RKO (cell line): ENCODE measurements at regions not wholly inside any gene's neighbourhood (a gene's known extent, or its start where the extent isn't known, plus 50 kb on each side); places are given as distances from the start of the nearest gene placed in this dataset.
"Not testable (repeated sequence)": the region's sequence is repeated elsewhere in the genome, so short reads cannot be mapped to it uniquely, and the experiment has no call there.

Experiments
- DNase-seq: peaks from one replicate; pipeline ENCODE4 v3.0.0-alpha.2; 2016; ENCODE audit warnings: low spot score

- no peak for DNase-seq
Observed at GRCh38 chr18:71238974-71239624, 950.3 kb downstream of the SOCS6 start.

GRCh38 chr18:71237641-71238040 lies 948.8 kb downstream of the SOCS6 start:
- DNase-seq = no peak

GRCh38 chr18:71233177-71233576 lies 944.3 kb downstream of the SOCS6 start:
- no peak for DNase-seq

- no peak for DNase-seq
Observed at GRCh38 chr18:71223486-71223885, 934.6 kb downstream of the SOCS6 start.

- DNase-seq = no peak
Observed at GRCh38 chr18:71221405-71221804, 932.6 kb downstream of the SOCS6 start.

GRCh38 chr18:71212739-71213138 lies 923.9 kb downstream of the SOCS6 start:
- not testable (repeated sequence) for DNase-seq

GRCh38 chr18:71212222-71212621 lies 923.4 kb downstream of the SOCS6 start:
- DNase-seq = no peak

- DNase-seq = no peak
Observed at GRCh38 chr18:71209944-71210343, 921.1 kb downstream of the SOCS6 start.

GRCh38 chr18:71194438-71194837 lies 905.6 kb downstream of the SOCS6 start:
- no peak for DNase-seq

GRCh38 chr18:71189581-71189980 lies 900.7 kb downstream of the SOCS6 start:
- DNase-seq = no peak

- DNase-seq = no peak
Observed at GRCh38 chr18:71168557-71169145, 879.8 kb downstream of the SOCS6 start.

- DNase-seq = no peak
Observed at GRCh38 chr18:71136487-71136886, 847.6 kb downstream of the SOCS6 start.

- no peak for DNase-seq
Observed at GRCh38 chr18:71134122-71134521, 845.3 kb downstream of the SOCS6 start.

GRCh38 chr18:71131918-71132317 lies 843.1 kb downstream of the SOCS6 start:
- no peak for DNase-seq

- no peak for DNase-seq
Observed at GRCh38 chr18:71130351-71130750, 841.5 kb downstream of the SOCS6 start.

- DNase-seq = no peak
Observed at GRCh38 chr18:71125581-71125980, 836.7 kb downstream of the SOCS6 start.

- DNase-seq = no peak
Observed at GRCh38 chr18:71116535-71116934, 827.7 kb downstream of the SOCS6 start.

GRCh38 chr18:71115261-71115660 lies 826.4 kb downstream of the SOCS6 start:
- DNase-seq = no peak

GRCh38 chr18:71114550-71115210 lies 825.8 kb downstream of the SOCS6 start:
- DNase-seq = no peak

- no peak for DNase-seq
Observed at GRCh38 chr18:71107244-71107643, 818.4 kb downstream of the SOCS6 start.

- DNase-seq = no peak
Observed at GRCh38 chr18:71106701-71107100, 817.9 kb downstream of the SOCS6 start.

GRCh38 chr18:71105994-71106546 lies 817.2 kb downstream of the SOCS6 start:
- no peak for DNase-seq
